Neuronal stem cell (in vitro differentiated cells): ENCODE measurements at regions not wholly inside any gene's neighbourhood (a gene's known extent, or its start where the extent isn't known, plus 50 kb on each side); places are given as distances from the start of the nearest gene placed in this dataset.

Experiments used
- DNase-seq: peaks from one replicate; pipeline ENCODE4 v3.0.0-alpha.2; 2013; ENCODE audit warnings: low spot score
- H2AFZ ChIP-seq: one replicate; pipeline ENCODE4 v1.6.1; 2013; ENCODE audit warnings: mild to moderate bottlenecking, low read length, inconsistent platforms
- H2AK5ac ChIP-seq: 2 replicates; pipeline ENCODE4 v1.6.1; 2013; ENCODE audit warnings: low read depth, mild to moderate bottlenecking, inconsistent platforms, low read length, moderate library complexity, mixed read lengths
- H2BK120ac ChIP-seq: 2 replicates; pipeline ENCODE4 v1.6.1; 2013; ENCODE audit warnings: low read depth, mild to moderate bottlenecking, inconsistent platforms, low read length, moderate library complexity, mixed read lengths
- H2BK12ac ChIP-seq: one replicate; pipeline ENCODE4 v1.6.1; 2013; ENCODE audit warnings: low read length, inconsistent platforms
- H2BK15ac ChIP-seq: 2 replicates; pipeline ENCODE4 v1.6.1; 2013; ENCODE audit warnings: mild to moderate bottlenecking, low read length, inconsistent platforms, mixed read lengths
- H2BK5ac ChIP-seq: one replicate; pipeline ENCODE4 v1.6.1; 2013; ENCODE audit warnings: inconsistent platforms, mild to moderate bottlenecking, low read length, moderate library complexity
- H3K14ac ChIP-seq: one replicate; pipeline ENCODE4 v1.6.1; 2013; ENCODE audit warnings: low read length, inconsistent platforms
- H3K18ac ChIP-seq: 2 replicates; pipeline ENCODE4 v1.6.1; 2013; ENCODE audit warnings: low read length, inconsistent platforms
- H3K23ac ChIP-seq: 2 replicates; pipeline ENCODE4 v1.6.1; 2013; ENCODE audit warnings: low read depth, mild to moderate bottlenecking, mixed read lengths, low read length, inconsistent platforms; ENCODE audit not compliant: poor library complexity
- H3K27ac ChIP-seq: replicated peaks from 3 replicates; pipeline ENCODE4 v1.5.1; 2013; ENCODE audit warnings: low read length, inconsistent platforms
- H3K27me3 ChIP-seq, 3 experiments: 2 replicates each; pipeline ENCODE4 v1.6.1; 2013; ENCODE audit warnings: low read length in 3 of 3, mild to moderate bottlenecking in 2 of 3, inconsistent platforms in 1 of 3, low read depth in 1 of 3, mixed read lengths in 1 of 3, moderate library complexity in 1 of 3; ENCODE audit not compliant: control insufficient read depth in 3 of 3, insufficient read depth in 3 of 3
- H3K36me3 ChIP-seq, 2 donors: replicated peaks in 1 of 2; 2 replicates each; pipeline ENCODE4 v1.6.1; 2013; ENCODE audit warnings: low read length in 2 of 2; ENCODE audit not compliant: control insufficient read depth in 2 of 2, insufficient read depth in 2 of 2
- H3K4ac ChIP-seq: 2 replicates; pipeline ENCODE4 v1.6.1; 2013; ENCODE audit warnings: inconsistent platforms, mild to moderate bottlenecking, low read length, moderate library complexity
- H3K4me1 ChIP-seq, 2 donors: 1 replicate in 1 of 2; 2 replicates in 1 of 2; pipeline ENCODE4 v1.6.1; 2013; ENCODE audit warnings: low read length in 2 of 2, low read depth in 1 of 2; ENCODE audit not compliant: control insufficient read depth in 2 of 2, insufficient read depth in 1 of 2
- H3K4me2 ChIP-seq: one replicate; pipeline ENCODE4 v1.6.1; 2013; ENCODE audit warnings: mild to moderate bottlenecking, low read length, inconsistent platforms; ENCODE audit not compliant: insufficient read depth, poor library complexity, severe bottlenecking
- H3K4me3 ChIP-seq, 2 donors: 2 replicates each; pipeline ENCODE4 v1.5.1; 2013; ENCODE audit warnings: low read length in 2 of 2, mild to moderate bottlenecking in 2 of 2, inconsistent platforms in 1 of 2, moderate library complexity in 1 of 2
- H3K79me1 ChIP-seq: one replicate; pipeline ENCODE4 v1.6.1; 2013; ENCODE audit warnings: low read depth, mild to moderate bottlenecking, inconsistent platforms, low read length, moderate library complexity
- H3K9ac ChIP-seq: one replicate; pipeline ENCODE4 v1.6.1; 2013; ENCODE audit warnings: mild to moderate bottlenecking, low read depth, low read length, inconsistent platforms; ENCODE audit not compliant: poor library complexity
- H3K9me3 ChIP-seq, 2 donors: replicated peaks in 1 of 2; 2 replicates each; pipeline versions ENCODE3 to v1.6.1; 2013; ENCODE audit warnings: low read length in 2 of 2, mild to moderate bottlenecking in 2 of 2, inconsistent platforms in 1 of 2, low read depth in 1 of 2, mixed read lengths in 1 of 2, moderate library complexity in 1 of 2; ENCODE audit not compliant: control insufficient read depth in 2 of 2, insufficient read depth in 1 of 2
- H4K8ac ChIP-seq: one replicate; pipeline ENCODE4 v1.6.1; 2013; ENCODE audit warnings: low read depth, mild to moderate bottlenecking, inconsistent platforms, low read length, moderate library complexity
- H4K91ac ChIP-seq: one replicate; pipeline ENCODE4 v1.6.1; 2013; ENCODE audit warnings: low read length, low read depth, mild to moderate bottlenecking, inconsistent platforms; ENCODE audit not compliant: poor library complexity
- WGBS, 2 donors: extraction: QIAGEN DNeasy Blood & Tissue Kit; methylation state at CpG; one replicate each; pipeline ENCODE4 v1.1.7; 2013; ENCODE audit warnings: missing lambda C conversion rate in 2 of 2, mixed read lengths in 1 of 2; ENCODE audit not compliant: insufficient read length in 2 of 2, insufficient replicate concordance in 1 of 2; ENCODE audit errors: extremely low coverage in 2 of 2; 5-methylcytosine and 5-hydroxymethylcytosine counted together

DNA sequence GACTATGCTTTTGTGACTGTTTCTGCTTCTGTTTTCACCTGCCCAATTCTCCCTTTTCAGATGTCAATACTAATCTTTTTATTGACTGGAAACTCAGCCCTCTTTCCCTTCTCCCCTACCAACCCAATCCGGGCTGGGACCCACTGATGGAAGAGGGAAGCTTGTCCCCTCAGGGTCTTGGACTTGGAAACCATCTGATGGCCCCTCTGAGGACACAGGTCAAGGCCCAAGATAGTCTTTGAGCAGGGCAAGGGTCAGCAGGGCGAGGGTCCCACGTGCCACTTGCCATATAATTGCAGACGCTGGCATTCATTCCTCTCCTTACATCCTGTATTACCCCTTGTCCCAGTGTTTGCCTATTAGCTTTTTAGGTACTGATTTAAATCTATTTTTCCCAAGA, 678.2 kb upstream of the FANCL start:
- Histone ChIP-seq H2BK5ac (no peak overlapping the region), H3K27ac (no peak overlapping the region), H3K4me3 (no peak overlapping the region), H2AK5ac (no peak overlapping the region), H4K8ac (no peak overlapping the region), H2BK15ac (no peak overlapping the region), H3K4me1 (peaks cover 10 to 48% of the 10 kb centered on the region in 2 donors), H3K4me2 (no peak overlapping the region), H3K18ac (peak overlapping the region; percentile 39), H3K4ac (no peak overlapping the region), H2BK120ac (no peak overlapping the region), H3K27me3 (no peaks in the 10 kb centered on the region), H3K23ac (no peak overlapping the region), H4K91ac (no peak overlapping the region), H2AFZ (peak overlapping the region; percentile 34), H3K14ac (no peak overlapping the region), H2BK12ac (no peak overlapping the region), H3K79me1 (no peaks in the 10 kb centered on the region), H3K9me3 (no peaks in the 10 kb centered on the region), H3K9ac (no peak overlapping the region), H3K36me3 (no peaks in the 10 kb centered on the region)
- WGBS, 2 donors: no CpG with 5 or more reads among the region's 4 CpGs
- DNase-seq: no peak

DNA sequence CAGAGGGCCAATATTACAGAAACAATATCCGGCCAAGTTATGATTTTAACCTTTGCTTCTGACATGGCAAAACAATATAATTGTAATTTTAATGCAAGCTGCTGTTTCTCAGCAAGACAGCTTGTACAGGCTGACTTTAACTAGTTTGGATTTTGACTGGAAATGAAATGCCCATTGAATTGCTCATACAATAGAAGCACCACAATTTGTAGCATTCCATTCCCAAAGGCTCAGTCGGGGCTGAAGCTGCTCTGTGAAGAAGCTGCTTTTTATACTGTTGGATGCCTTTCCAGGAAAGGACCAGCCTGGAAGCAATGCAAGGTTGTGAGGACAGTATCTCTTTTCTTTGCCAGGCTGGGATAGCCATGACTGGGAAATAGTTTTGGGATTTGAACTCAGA, 677.0 kb upstream of the FANCL start:
- H3K27ac ChIP-seq: peak overlapping the region; percentile 34
- WGBS, 2 donors: no CpG with 5 or more reads among the region's 2 CpGs
- H4K8ac ChIP-seq: no peak overlapping the region
- H3K79me1 ChIP-seq: no peaks in the 10 kb centered on the region
- H3K9ac ChIP-seq: no peak overlapping the region
- H3K14ac ChIP-seq: no peak overlapping the region
- no peak overlapping the region for H2AK5ac ChIP-seq
- no peaks in the 10 kb centered on the region for H3K36me3 ChIP-seq
- no peak overlapping the region for H4K91ac ChIP-seq
- no peak overlapping the region for H3K4ac ChIP-seq
- peak overlapping the region; percentile 30 for H2AFZ ChIP-seq
- no peaks in the 10 kb centered on the region for H3K27me3 ChIP-seq
- no peak overlapping the region for H2BK120ac ChIP-seq
- no peak overlapping the region for H3K4me2 ChIP-seq
- no peaks in the 10 kb centered on the region for H3K9me3 ChIP-seq
- H2BK5ac ChIP-seq: no peak overlapping the region
- no peak overlapping the region for H2BK12ac ChIP-seq
- DNase-seq: peak; percentile 49
- H3K18ac ChIP-seq: no peak overlapping the region
- no peak overlapping the region for H3K23ac ChIP-seq
- no peak overlapping the region for H2BK15ac ChIP-seq
- peaks cover 10 to 60% of the 10 kb centered on the region in 2 donors for H3K4me1 ChIP-seq
- no peak overlapping the region for H3K4me3 ChIP-seq

DNA sequence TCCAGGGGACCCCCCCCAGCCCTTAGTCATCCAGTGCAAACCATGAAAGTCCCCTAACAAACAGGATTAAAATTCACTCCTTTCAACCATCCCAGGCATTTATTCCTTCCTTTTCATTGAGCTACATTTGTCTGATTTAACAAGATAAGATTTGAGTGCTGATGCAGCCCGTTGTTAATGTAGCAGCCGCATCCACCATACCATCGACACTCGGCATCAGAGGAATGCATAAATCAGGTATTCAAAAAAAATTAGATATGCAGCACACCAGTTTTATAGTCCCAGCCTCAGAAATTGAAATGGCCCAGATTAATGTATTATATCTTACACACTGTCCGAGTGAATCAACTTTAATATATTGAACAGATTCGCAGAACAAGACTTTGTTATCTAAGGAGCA, 676.5 kb upstream of the FANCL start:
- no peaks in the 10 kb centered on the region for H3K9me3 ChIP-seq
- no peak overlapping the region for H4K91ac ChIP-seq

GRCh38 chr2:58916063-58916462, 674.9 kb upstream of the FANCL start:
- DNase-seq: no peak
- Histone ChIP-seq H3K9me3 (no peaks in the 10 kb centered on the region), H3K4me1 (peaks cover 11 to 80% of the 10 kb centered on the region in 2 donors), H2AFZ (no peak overlapping the region), H3K4me2 (no peak overlapping the region), H3K4ac (no peak overlapping the region), H3K14ac (no peak overlapping the region), H2BK12ac (no peak overlapping the region), H3K79me1 (no peaks in the 10 kb centered on the region), H2BK15ac (no peak overlapping the region), H3K27me3 (no peaks in the 10 kb centered on the region), H3K4me3 (no peak overlapping the region), H3K9ac (no peak overlapping the region), H3K27ac (no peak overlapping the region), H2BK5ac (no peak overlapping the region), H2BK120ac (no peak overlapping the region), H3K23ac (no peak overlapping the region), H3K36me3 (no peaks in the 10 kb centered on the region), H2AK5ac (no peak overlapping the region), H4K91ac (no peak overlapping the region), H4K8ac (no peak overlapping the region), H3K18ac (no peak overlapping the region)
- WGBS, 2 donors: no CpG with 5 or more reads among the region's 3 CpGs

More for the DNA sequence above, 676.5 kb upstream of the FANCL start:
- H3K4ac ChIP-seq: no peak overlapping the region
- no peaks in the 10 kb centered on the region for H3K27me3 ChIP-seq
- no peak overlapping the region for H3K4me3 ChIP-seq
- H2BK5ac ChIP-seq: no peak overlapping the region
- no peak overlapping the region for H2AK5ac ChIP-seq
- no peak overlapping the region for H2AFZ ChIP-seq
- no peak overlapping the region for H3K27ac ChIP-seq
- H3K23ac ChIP-seq: no peak overlapping the region
- no peak for DNase-seq
- no peak overlapping the region for H3K4me2 ChIP-seq
- no peaks in the 10 kb centered on the region for H3K36me3 ChIP-seq
- no peak overlapping the region for H2BK120ac ChIP-seq
- H3K18ac ChIP-seq: no peak overlapping the region
- H4K8ac ChIP-seq: no peak overlapping the region
- H2BK15ac ChIP-seq: no peak overlapping the region
- no peak overlapping the region for H3K9ac ChIP-seq
- H3K4me1 ChIP-seq: peaks cover 11 to 65% of the 10 kb centered on the region in 2 donors
- no CpG with 5 or more reads among the region's 6 CpGs for WGBS, 2 donors
- H3K79me1 ChIP-seq: no peaks in the 10 kb centered on the region
- no peak overlapping the region for H3K14ac ChIP-seq
- H2BK12ac ChIP-seq: no peak overlapping the region
